GM19467 (cell line): ENCODE measurements at regions not wholly inside any gene's neighbourhood (a gene's known extent, or its start where the extent isn't known, plus 50 kb on each side); places are given as distances from the start of the nearest gene placed in this dataset.
A peak's percentile ranks its signal among the peaks of the same experiment; 100 is the strongest.

Source experiments
- ATAC-seq: cut with Tn5 transposase; IDR thresholded peaks from one replicate; pipeline ENCODE4 v1.9.1; 2021; ENCODE audit warnings: mild to moderate bottlenecking, moderate library complexity; ENCODE audit not compliant: unreplicated experiment

- ATAC-seq: no peak
These were observed 585.7 kb upstream of the DAB2 start for GRCh38 chr5:40010436-40010835.

- no peak for ATAC-seq
These were observed 581.5 kb upstream of the DAB2 start for GRCh38 chr5:40006260-40006659.

DNA sequence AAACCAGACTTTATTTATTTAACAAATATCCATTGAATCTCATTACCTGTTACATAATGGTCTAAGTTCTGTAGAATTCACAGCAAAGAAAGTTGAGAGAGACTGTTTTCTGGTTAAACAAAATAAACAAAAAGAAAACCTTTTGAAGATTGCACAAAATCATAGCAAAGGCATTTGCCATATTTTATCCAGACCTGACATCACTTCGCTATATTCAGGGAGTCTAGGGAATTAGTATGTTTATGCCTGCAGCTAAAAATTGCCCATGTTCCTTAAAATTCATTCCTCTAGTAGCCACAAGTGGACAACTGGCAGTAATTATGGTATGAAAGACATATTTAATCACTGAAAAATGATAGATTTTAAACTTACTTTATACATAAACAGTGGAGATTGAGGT lies 577.0 kb upstream of the DAB2 start:
- no peak for ATAC-seq

DNA sequence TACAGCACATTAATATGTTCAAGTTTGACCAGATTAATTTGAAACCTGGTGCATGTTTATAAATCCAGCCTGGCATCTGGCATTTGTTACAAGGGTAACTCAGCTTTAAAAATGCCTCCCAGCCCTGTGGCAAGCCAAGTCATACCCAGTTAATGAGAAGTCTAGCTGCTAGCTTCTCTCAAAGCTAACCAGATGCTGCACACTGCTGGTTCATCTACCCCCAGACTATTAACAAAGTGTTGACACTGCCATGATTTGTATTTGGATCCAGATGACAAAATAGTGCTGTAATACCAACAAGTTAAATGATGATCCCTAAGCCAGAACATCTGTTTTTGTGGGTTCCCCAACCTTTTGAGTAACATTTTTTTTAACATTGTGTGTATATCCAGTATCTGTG lies 573.7 kb upstream of the DAB2 start:
- ATAC-seq: no peak

DNA sequence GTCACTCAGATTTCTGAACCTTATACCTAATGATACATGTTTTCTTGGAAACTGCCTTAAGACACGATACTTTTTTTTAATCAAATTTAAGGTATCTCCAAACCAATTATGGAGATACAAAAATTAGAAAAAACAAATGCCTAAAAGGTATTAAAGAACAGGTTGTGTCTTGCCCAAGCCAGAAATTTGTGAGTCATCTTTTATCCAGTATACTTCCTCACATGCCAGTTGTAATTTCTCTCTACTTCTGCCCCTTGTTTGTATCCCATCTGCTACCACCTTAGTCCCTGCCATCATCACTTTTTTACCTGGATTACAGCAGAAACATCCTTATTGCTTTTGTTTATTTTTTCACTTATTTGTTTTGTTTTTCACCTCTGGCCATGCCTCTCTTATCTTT lies 571.2 kb upstream of the DAB2 start:
- ATAC-seq: no peak

- ATAC-seq: no peak
These were observed 567.9 kb upstream of the DAB2 start for GRCh38 chr5:39992617-39993202.

DNA sequence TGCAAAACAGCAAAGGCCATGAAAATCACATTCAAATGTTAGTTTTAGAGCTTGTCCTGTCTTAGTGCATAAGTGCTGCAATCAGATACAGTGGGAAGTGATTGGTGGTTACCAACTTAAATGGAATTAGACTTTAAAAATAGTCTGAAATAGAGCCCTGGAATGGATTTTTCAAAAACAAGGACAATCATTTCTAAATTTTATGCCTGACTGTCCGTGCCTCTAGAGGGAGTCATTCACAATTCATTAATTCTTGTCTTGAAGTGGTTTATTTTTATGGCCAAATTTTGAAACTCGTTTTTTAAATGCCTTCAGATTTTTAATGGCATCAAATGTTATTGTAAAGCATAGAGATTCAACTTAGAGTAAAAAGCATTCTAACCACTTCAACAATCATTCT lies 561.8 kb upstream of the DAB2 start:
- ATAC-seq: no peak

- no peak for ATAC-seq
These were observed 555.3 kb upstream of the DAB2 start for GRCh38 chr5:39980056-39980455.

DNA sequence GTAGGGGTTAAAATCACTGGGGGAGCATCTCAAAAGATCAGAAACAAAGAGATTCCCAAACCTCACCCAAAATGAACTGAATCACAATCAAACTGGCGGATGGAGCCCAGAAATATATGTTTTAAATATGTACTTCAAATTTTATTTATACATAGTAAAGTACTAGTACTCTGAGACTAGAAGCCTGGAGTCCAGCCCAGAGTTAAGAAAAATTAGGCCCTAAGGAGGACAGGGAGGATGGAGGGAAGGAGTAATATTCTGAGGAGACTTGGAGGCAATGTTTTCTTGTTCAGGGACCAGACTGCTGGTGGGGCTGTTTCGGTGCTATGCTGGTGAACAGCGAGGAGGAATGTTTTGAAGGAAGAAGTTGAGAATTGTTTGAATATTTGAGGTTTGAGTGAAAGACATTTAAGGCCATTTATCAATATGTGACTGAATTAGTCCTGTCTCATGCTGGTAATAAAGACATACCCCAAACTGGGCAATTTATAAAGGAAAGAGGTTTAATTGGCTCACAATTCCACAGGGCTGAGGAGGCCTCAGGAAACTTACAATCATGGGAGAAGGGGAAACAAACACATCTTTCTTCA lies 552.4 kb upstream of the DAB2 start:
- ATAC-seq: no peak

- peak; percentile 76 for ATAC-seq
These were observed 545.5 kb upstream of the DAB2 start for GRCh38 chr5:39970117-39970798.

GRCh38 chr5:39968381-39968780 lies 543.6 kb upstream of the DAB2 start:
- ATAC-seq: no peak

DNA sequence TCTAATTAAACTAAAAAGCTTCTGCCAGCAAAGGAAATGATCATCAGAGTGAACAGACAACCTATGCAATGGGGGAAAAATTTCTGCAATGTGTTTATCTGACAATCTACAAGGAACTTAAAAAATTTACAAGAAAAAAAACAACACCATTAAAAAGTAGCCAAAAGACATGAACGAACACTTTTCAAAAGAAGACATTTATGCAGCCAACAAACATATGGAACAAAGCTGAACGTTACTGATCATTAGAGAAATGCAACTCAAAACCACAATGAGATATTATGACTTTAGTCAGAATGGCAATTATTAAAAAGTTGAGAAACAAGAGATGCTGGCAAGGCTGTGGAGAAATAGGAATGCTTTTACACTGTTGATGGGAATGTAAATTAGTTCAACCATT lies 530.4 kb upstream of the DAB2 start:
- no peak for ATAC-seq

DNA sequence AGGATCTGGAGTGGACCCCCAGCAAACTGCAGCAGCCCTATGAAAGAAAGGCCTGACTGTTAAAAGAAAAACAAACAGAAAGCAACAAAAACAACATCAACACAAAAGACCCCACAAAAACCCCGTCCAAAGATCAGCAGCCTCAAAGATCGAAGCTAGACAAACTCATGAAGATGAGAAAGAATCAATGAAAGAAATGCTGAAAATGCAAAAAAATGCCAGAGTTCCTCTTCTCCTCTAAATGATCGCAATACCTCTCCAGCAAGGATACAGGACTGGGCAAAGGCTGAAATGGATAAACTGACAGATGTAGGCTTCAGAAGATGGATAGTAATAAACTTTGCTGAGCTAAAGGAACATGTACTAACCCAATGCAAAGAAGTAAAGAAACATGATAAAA lies 526.3 kb upstream of the DAB2 start:
- no peak for ATAC-seq

- peak; percentile 94 for ATAC-seq
These were observed 524.2 kb upstream of the DAB2 start for GRCh38 chr5:39948867-39949468.

DNA sequence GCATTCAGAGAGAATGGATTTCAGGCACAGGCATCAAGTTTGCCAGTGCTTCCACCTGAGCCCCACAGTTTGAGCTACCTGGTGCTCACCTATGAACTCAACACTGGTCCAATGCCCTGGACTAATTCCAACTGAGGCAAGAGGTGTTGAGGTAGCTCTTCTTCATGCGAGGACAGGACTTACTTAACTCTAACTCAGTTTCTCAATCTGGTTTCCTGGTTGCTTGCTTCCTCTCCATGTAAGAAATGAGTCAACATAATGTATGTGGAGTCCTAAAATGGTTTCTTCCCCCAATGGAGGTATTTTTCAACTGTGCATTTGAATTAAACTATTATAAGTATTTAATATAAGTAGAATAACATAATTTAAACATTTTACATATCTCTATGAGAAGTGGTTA lies 523.6 kb upstream of the DAB2 start:
- no peak for ATAC-seq

DNA sequence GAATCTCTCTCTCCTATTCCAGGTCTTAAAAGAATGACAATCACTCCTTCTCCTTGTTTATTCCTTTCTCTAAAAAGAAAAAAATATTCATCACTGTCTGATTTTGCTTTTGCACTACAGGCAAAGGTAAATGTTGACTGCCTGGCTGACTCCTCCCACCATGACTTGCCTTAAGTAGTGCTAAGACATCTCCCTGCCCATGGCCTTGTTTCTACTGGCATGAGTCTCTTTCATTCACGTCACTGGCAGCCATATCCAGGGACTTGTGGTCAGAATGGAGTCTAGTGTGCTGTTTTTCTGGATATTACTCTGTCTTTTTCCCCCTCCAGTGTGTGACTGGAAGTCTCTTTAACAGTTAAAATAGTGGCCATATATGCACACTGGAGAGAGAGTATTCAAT lies 522.9 kb upstream of the DAB2 start:
- no peak for ATAC-seq

GRCh38 chr5:39946356-39947045 lies 521.7 kb upstream of the DAB2 start:
- ATAC-seq: no peak

DNA sequence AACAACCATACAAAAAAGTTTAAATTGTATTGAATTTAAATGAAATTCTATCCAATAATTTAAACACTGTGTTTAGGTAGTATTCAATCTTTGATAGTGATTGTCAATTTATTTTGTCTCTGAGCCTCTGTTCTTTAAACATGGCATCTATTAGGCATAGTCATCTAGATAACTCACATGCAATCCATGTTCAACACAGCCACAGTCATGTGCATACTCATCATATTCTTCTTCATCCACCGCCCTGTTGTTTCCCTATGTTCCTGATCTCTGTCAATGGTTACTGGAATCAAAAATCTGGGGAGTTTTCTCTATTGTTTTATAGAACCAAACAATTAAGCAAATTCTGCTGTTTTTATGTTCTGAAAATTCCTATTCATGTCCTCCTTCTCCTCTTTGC lies 521.1 kb upstream of the DAB2 start:
- no peak for ATAC-seq

- no peak for ATAC-seq
These were observed 519.0 kb upstream of the DAB2 start for GRCh38 chr5:39943811-39944210.

DNA sequence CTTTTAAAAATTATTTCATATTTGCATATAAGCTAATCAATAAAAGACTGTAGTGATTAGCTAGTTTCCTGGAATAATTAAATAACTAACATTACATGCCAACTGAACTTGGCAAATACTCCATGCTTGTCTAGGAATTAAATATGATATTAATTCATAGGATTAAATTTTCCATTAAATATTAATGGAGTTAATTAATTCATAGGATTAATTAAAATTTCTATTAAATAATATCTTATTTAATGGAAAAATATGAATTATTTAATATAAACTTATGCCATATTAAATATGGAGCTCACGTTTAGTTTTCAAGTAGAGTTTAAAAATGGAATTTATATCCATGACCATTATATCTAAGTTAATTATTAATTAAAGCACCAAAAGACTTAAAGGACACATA lies 517.8 kb upstream of the DAB2 start:
- ATAC-seq: no peak

DNA sequence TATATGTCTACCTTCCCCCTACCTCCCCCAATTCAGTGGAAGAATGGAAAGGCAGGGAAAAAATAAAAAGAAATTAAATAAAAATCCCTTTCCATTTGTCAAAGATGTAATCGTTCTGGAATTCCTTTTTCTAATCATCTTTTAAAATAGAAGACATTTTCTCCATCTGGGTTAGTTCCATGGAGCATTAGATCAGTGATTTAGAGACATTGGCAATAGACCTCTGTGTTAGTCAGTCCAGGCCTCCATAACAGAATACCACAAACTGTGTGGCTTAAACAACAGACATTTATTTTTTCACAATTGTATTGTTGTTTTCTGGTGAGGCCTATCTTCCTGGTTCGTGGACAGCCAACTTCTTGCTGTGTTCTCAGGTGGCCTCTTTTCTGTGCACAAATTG lies 516.6 kb upstream of the DAB2 start:
- ATAC-seq: no peak

DNA sequence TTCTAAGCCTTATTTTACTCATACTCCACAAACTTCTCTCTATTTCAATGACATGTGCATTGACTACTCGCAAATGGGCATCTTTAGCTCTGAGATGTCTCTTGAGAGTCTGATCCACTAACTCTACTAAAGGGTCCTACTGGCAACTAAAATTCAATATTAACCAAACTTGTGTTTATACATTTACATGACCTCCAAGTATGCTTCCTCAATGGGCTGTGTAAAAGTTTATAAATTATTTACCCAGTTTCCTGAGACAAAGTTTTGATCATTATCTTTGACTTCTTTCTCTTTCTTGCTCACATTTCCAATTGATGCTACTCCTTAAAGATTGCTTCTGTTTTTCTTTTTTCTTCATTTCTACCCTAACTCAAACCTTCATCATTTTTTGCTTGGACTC lies 510.1 kb upstream of the DAB2 start:
- ATAC-seq: no peak
